Peyer's patch (tissue), 4 donors: ENCODE measurements at regions not wholly inside any gene's neighbourhood (a gene's known extent, or its start where the extent isn't known, plus 50 kb on each side); places are given as distances from the start of the nearest gene placed in this dataset.

ENCODE experiments used
- POLR2A ChIP-seq, 2 donors: fragments of 450-650 bp; IDR thresholded peaks; one replicate each; pipeline ENCODE4 v1.5.1; 2017; ENCODE audit warnings: antibody characterized with exemption in 2 of 2, mild to moderate bottlenecking in 2 of 2, moderate library complexity in 2 of 2
- TF ChIP-seq, protein P1 (sequence below), 6 experiments: fragments of 450-650 bp in 4 of 6; fragments of 200-600 bp in 2 of 6; sonication (generic) in 1 of 6; IDR thresholded peaks; one replicate each; pipeline ENCODE4 v1.5.1; 2017 to 2019; ENCODE audit warnings: antibody characterized with exemption in 6 of 6, mild to moderate bottlenecking in 3 of 6, moderate library complexity in 1 of 6

DNA sequence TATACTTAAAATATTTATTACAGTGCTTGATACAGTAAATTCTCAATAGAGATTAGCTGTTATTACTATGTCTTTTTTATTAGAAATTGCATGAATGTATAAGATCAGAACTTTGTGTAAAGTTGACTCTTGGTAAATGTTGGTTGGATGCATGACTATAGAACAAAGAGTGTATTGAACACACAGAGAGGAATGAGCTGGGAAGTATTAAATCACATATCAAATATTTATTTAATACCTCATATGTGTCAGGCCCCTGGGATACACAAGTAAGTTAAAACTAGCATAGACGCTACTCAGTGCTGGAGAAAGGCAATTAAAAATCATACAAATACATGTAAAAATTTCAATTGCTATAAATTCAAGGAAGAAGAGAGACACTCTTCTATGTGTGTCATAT lies 550.7 kb upstream of the TLE4 start:
- TF ChIP-seq POLR2A (IDR thresholded peaks at IDR 0.05), result no peak
- TF ChIP-seq, protein P1, sequence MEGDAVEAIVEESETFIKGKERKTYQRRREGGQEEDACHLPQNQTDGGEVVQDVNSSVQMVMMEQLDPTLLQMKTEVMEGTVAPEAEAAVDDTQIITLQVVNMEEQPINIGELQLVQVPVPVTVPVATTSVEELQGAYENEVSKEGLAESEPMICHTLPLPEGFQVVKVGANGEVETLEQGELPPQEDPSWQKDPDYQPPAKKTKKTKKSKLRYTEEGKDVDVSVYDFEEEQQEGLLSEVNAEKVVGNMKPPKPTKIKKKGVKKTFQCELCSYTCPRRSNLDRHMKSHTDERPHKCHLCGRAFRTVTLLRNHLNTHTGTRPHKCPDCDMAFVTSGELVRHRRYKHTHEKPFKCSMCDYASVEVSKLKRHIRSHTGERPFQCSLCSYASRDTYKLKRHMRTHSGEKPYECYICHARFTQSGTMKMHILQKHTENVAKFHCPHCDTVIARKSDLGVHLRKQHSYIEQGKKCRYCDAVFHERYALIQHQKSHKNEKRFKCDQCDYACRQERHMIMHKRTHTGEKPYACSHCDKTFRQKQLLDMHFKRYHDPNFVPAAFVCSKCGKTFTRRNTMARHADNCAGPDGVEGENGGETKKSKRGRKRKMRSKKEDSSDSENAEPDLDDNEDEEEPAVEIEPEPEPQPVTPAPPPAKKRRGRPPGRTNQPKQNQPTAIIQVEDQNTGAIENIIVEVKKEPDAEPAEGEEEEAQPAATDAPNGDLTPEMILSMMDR (IDR thresholded peaks at IDR 0.05), result no peak
